Loucy (cell line): ENCODE measurements at regions not wholly inside any gene's neighbourhood (a gene's known extent, or its start where the extent isn't known, plus 50 kb on each side); places are given as distances from the start of the nearest gene placed in this dataset.

Experiments
- H2AFZ ChIP-seq: fragments of 200-600 bp; sonication (generic); 2 replicates; pipeline ENCODE4 v1.6.0; 2016; ENCODE audit warnings: antibody characterized with exemption, mild to moderate bottlenecking, low read length, moderate library complexity
- H3F3A ChIP-seq: fragments of 200-600 bp; 2 replicates; pipeline ENCODE4 v1.6.0; 2016; ENCODE audit warnings: antibody characterized with exemption, low read depth, mild to moderate bottlenecking
- H3K27me3 ChIP-seq: fragments of 200-600 bp; sonication (generic); 2 replicates; pipeline ENCODE4 v1.6.1; 2014; ENCODE audit warnings: low read length, mild to moderate bottlenecking; ENCODE audit not compliant: insufficient read depth, poor library complexity, severe bottlenecking
- H3K36me3 ChIP-seq: fragments of 200-600 bp; sonication (generic); 2 replicates; pipeline ENCODE4 v1.6.1; 2016; ENCODE audit warnings: low read length; ENCODE audit not compliant: insufficient read depth
- H3K4me1 ChIP-seq: fragments of 200-600 bp; sonication (generic); 2 replicates; pipeline ENCODE4 v1.5.1; 2014; ENCODE audit warnings: low read length, mild to moderate bottlenecking; ENCODE audit not compliant: insufficient read depth, poor library complexity, severe bottlenecking
- H3K4me2 ChIP-seq: fragments of 200-600 bp; sonication (generic); 2 replicates; pipeline ENCODE4 v1.6.0; 2014; ENCODE audit warnings: antibody characterized with exemption, low read length, low read depth, mild to moderate bottlenecking; ENCODE audit not compliant: poor library complexity, severe bottlenecking
- H3K4me3 ChIP-seq: fragments of 200-600 bp; sonication (generic); 2 replicates; pipeline ENCODE4 v1.5.1; 2014; ENCODE audit warnings: low read length, mild to moderate bottlenecking, mixed read lengths; ENCODE audit not compliant: poor library complexity, severe bottlenecking
- H3K79me2 ChIP-seq: fragments of 200-600 bp; sonication (generic); 2 replicates; pipeline ENCODE4 v1.6.1; 2014; ENCODE audit warnings: low read length; ENCODE audit not compliant: insufficient read depth
- H3K9ac ChIP-seq: fragments of 200-600 bp; sonication (generic); 2 replicates; pipeline ENCODE4 v1.6.0; 2014; ENCODE audit warnings: mild to moderate bottlenecking, low read depth, low read length, moderate library complexity; ENCODE audit not compliant: poor library complexity, severe bottlenecking
- H3K9me2 ChIP-seq: fragments of 200-600 bp; sonication (generic); replicated peaks from 2 replicates; pipeline ENCODE4 v1.6.1; 2016; ENCODE audit warnings: low read depth, low read length, mixed read lengths
- H3K9me3 ChIP-seq: fragments of 200-600 bp; sonication (generic); 2 replicates; pipeline ENCODE4 v1.6.1; 2014; ENCODE audit warnings: mild to moderate bottlenecking, antibody characterized with exemption, low read length, low read depth; ENCODE audit not compliant: insufficient read depth
- H4K20me1 ChIP-seq: fragments of 200-600 bp; sonication (generic); 2 replicates; pipeline ENCODE4 v1.6.0; 2014; ENCODE audit warnings: antibody characterized with exemption, low read length, mild to moderate bottlenecking; ENCODE audit not compliant: insufficient read depth, poor library complexity, severe bottlenecking
- EZH2phosphoT487 ChIP-seq: fragments of 200-600 bp; IDR thresholded peaks from 2 replicates; pipeline ENCODE4 v1.6.1; 2018; ENCODE audit warnings: antibody characterized with exemption, mild to moderate bottlenecking, moderate library complexity, borderline replicate concordance
- TF ChIP-seq, protein P1 (sequence below): fragments of 200-600 bp; sonication (generic); conservative IDR thresholded peaks from 2 replicates; pipeline ENCODE4 v1.5.1; 2014; ENCODE audit warnings: mild to moderate bottlenecking, antibody characterized with exemption, low read length

DNA sequence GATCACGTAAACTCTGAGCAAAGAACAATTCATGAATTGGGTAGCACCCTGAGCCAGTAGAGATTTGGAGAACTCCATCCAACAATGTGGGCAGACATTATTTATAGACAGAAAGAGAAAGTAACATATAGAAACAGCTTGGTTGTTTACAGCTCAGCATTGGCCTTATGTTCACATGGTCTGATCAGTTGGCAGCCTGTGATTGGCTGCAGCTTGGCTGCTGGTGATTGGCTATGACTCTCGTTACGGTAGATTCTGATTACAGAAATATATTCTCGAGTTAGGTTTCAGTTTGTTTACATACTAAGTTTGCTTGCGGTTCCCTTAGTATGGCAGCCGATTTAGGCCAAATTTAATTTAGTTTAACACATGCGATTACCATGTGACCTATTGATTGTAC is 663.4 kb downstream of the RAPGEF2 start:
- Histone ChIP-seq H3F3A (no peaks in the 10 kb centered on the region), H3K36me3 (no peaks in the 10 kb centered on the region), H3K79me2 (no peaks in the 10 kb centered on the region), H3K4me1 (no peaks in the 10 kb centered on the region), H3K9me2 (no peaks in the 10 kb centered on the region), H3K27me3 (no peaks in the 10 kb centered on the region), H3K9me3 (no peaks in the 10 kb centered on the region), H3K9ac (no peak overlapping the region), H4K20me1 (no peaks in the 10 kb centered on the region), H2AFZ (peak overlapping the region; percentile 74), H3K4me3 (peak overlapping the region; percentile 27), H3K4me2 (peak overlapping the region; percentile 40)
- TF ChIP-seq, protein P1, sequence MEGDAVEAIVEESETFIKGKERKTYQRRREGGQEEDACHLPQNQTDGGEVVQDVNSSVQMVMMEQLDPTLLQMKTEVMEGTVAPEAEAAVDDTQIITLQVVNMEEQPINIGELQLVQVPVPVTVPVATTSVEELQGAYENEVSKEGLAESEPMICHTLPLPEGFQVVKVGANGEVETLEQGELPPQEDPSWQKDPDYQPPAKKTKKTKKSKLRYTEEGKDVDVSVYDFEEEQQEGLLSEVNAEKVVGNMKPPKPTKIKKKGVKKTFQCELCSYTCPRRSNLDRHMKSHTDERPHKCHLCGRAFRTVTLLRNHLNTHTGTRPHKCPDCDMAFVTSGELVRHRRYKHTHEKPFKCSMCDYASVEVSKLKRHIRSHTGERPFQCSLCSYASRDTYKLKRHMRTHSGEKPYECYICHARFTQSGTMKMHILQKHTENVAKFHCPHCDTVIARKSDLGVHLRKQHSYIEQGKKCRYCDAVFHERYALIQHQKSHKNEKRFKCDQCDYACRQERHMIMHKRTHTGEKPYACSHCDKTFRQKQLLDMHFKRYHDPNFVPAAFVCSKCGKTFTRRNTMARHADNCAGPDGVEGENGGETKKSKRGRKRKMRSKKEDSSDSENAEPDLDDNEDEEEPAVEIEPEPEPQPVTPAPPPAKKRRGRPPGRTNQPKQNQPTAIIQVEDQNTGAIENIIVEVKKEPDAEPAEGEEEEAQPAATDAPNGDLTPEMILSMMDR: no peak
- TF ChIP-seq EZH2phosphoT487: no peak

DNA sequence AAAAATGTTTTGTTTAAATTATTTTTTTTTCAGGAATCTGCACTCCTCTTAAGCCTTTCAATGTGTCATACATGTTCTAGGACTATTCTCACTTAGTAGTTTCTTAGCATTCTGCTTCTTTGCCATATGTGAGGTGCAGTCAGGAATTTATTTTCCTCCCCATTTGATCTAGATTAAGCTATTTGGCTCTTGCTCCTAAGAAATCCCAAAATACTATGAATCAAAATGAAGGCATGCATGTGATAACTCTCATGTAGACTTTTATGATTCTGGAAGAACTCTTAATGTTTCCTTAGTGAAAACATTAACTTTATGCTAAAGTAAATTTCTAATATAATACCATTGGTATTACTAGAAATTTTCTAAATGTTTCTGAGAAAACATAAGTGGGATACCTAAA is 664.5 kb downstream of the RAPGEF2 start:
- no peak overlapping the region for H3K4me2 ChIP-seq
- no peaks in the 10 kb centered on the region for H3K4me1 ChIP-seq
- H3K9me2 ChIP-seq: no peaks in the 10 kb centered on the region
- TF ChIP-seq, protein P1: no peak
- no peak for TF ChIP-seq EZH2phosphoT487
- H4K20me1 ChIP-seq: no peaks in the 10 kb centered on the region
- no peak overlapping the region for H3K4me3 ChIP-seq
- H3F3A ChIP-seq: no peaks in the 10 kb centered on the region
- H3K9ac ChIP-seq: no peak overlapping the region
- no peaks in the 10 kb centered on the region for H3K36me3 ChIP-seq
- no peaks in the 10 kb centered on the region for H3K9me3 ChIP-seq
- no peaks in the 10 kb centered on the region for H3K27me3 ChIP-seq
- no peaks in the 10 kb centered on the region for H3K79me2 ChIP-seq
- no peak overlapping the region for H2AFZ ChIP-seq

DNA sequence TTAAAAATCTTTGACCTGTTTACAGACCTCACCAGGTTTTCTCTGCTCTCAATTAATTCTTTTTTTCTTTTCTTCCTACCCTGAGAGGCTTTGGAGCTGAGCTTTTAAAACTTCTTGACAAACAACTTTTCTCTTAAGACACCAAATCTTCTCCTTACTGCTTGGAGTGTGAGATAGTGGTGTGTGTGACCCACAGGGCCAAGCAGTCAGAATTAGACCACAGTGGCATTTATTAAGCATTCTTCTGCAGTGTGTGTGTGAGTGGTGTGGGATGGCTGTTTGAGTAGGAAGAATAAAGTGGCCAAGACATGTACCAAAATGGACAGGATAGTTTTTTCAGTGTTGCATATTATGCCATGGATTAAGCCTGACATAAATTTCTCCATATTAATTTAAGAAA is 665.1 kb downstream of the RAPGEF2 start:
- Histone ChIP-seq H3K4me1 (no peaks in the 10 kb centered on the region), H3K9ac (no peak overlapping the region), H3K4me2 (no peak overlapping the region), H3K27me3 (no peaks in the 10 kb centered on the region), H3K4me3 (no peak overlapping the region), H3F3A (no peaks in the 10 kb centered on the region), H4K20me1 (no peaks in the 10 kb centered on the region), H3K79me2 (no peaks in the 10 kb centered on the region), H3K36me3 (no peaks in the 10 kb centered on the region), H3K9me2 (no peaks in the 10 kb centered on the region), H3K9me3 (no peaks in the 10 kb centered on the region), H2AFZ (no peak overlapping the region)
- TF ChIP-seq, protein P1: no peak
- no peak for TF ChIP-seq EZH2phosphoT487
